ENCODE measurements at regions not wholly inside any gene's neighbourhood (a gene's known extent, or its start where the extent isn't known, plus 50 kb on each side); places are given as distances from the start of the nearest gene placed in this dataset.

- TF ChIP-seq CTCF (IDR thresholded peaks at IDR 0.05): no peak
- ATAC-seq (no peak), DNase-seq (no peak)
- Histone ChIP-seq H3K36me3 (no peaks in the 10 kb centered on the region), H3K27me3 (ENCODE audit: low read depth) (no peaks in the 10 kb centered on the region), H3K4me3 (no peak overlapping the region), H3K27ac (no peak overlapping the region), H3K9me3 (no peaks in the 10 kb centered on the region), H3K4me1 (no peaks in the 10 kb centered on the region)
- intact Hi-C loops (cut with DNase I): no loop called here
Observed at GRCh38 chr4:136306361-136306760, 1225.9 kb downstream of the PCDH18 start.

- DNase-seq: no peak
- intact Hi-C loops (cut with DNase I): no loop called here
- H3K36me3 ChIP-seq: no peaks in the 10 kb centered on the region
Observed at GRCh38 chr4:136302566-136302965, 1229.7 kb downstream of the PCDH18 start.

GRCh38 chr4:136301749-136302495, 1230.4 kb downstream of the PCDH18 start:
- no peak for ATAC-seq
- Histone ChIP-seq H3K36me3 (no peaks in the 10 kb centered on the region), H3K27me3 (ENCODE audit: low read depth) (no peaks in the 10 kb centered on the region), H3K4me1 (no peaks in the 10 kb centered on the region), H3K9me3 (no peaks in the 10 kb centered on the region), H3K4me3 (no peak overlapping the region), H3K27ac (no peak overlapping the region)
- TF ChIP-seq CTCF (IDR thresholded peaks at IDR 0.05): no peak
- no peak for DNase-seq
- intact Hi-C loops (cut with DNase I): no loop called here

More at GRCh38 chr4:136302566-136302965, 1229.7 kb downstream of the PCDH18 start:
- no peaks in the 10 kb centered on the region for H3K27me3 ChIP-seq (ENCODE audit: low read depth)
- H3K4me3 ChIP-seq: no peak overlapping the region
- no peaks in the 10 kb centered on the region for H3K9me3 ChIP-seq
- ATAC-seq: no peak
- no peaks in the 10 kb centered on the region for H3K4me1 ChIP-seq
- H3K27ac ChIP-seq: no peak overlapping the region
- no peak for TF ChIP-seq CTCF (IDR thresholded peaks at IDR 0.05)

GRCh38 chr4:136283977-136284376, 1248.3 kb downstream of the PCDH18 start:
- no peak for DNase-seq

GRCh38 chr4:136281889-136282288, 1250.4 kb downstream of the PCDH18 start:
- intact Hi-C loops (cut with DNase I): no loop called here
- no peak for TF ChIP-seq CTCF (IDR thresholded peaks at IDR 0.05)
- H3K4me3 ChIP-seq: no peak overlapping the region
- no peaks in the 10 kb centered on the region for H3K9me3 ChIP-seq
- H3K27ac ChIP-seq: no peak overlapping the region
- ATAC-seq (no peak), DNase-seq (no peak)
- H3K4me1 ChIP-seq: no peaks in the 10 kb centered on the region
- no peaks in the 10 kb centered on the region for H3K36me3 ChIP-seq
- H3K27me3 ChIP-seq (ENCODE audit: low read depth): no peaks in the 10 kb centered on the region

More at GRCh38 chr4:136283977-136284376, 1248.3 kb downstream of the PCDH18 start:
- H3K4me1 ChIP-seq: no peaks in the 10 kb centered on the region
- H3K36me3 ChIP-seq: no peaks in the 10 kb centered on the region
- H3K9me3 ChIP-seq: no peaks in the 10 kb centered on the region
- H3K4me3 ChIP-seq: no peak overlapping the region
- no peak for TF ChIP-seq CTCF (IDR thresholded peaks at IDR 0.05)
- intact Hi-C loops (cut with DNase I): no loop called here
- ATAC-seq: no peak
- H3K27ac ChIP-seq: no peak overlapping the region
- no peaks in the 10 kb centered on the region for H3K27me3 ChIP-seq (ENCODE audit: low read depth)

All from lower lobe of right lung (tissue), 2 donors.